Right atrium auricular region (tissue), 2 donors: ENCODE measurements at regions not wholly inside any gene's neighbourhood (a gene's known extent, or its start where the extent isn't known, plus 50 kb on each side); places are given as distances from the start of the nearest gene placed in this dataset.

ENCODE experiments used
- DNase-seq: peaks from one replicate; pipeline ENCODE4 v3.0.0-alpha.2; 2019; ENCODE audit warnings: low spot score
- H3K27ac ChIP-seq, 2 donors: fragments of 200-600 bp; sonication (generic); 1 replicate in 1 of 2; 2 replicates in 1 of 2; pipeline ENCODE4 v1.5.1; 2016 to 2019
- H3K27me3 ChIP-seq, 2 donors: fragments of 200-600 bp; sonication (generic); one replicate each; pipeline versions ENCODE4 v1.5.1 to v1.6.0; 2017 to 2019
- H3K36me3 ChIP-seq: fragments of 200-600 bp; sonication (generic); one replicate; pipeline ENCODE4 v1.5.1; 2016
- H3K4me1 ChIP-seq, 2 donors: fragments of 200-600 bp; sonication (generic); one replicate each; pipeline versions ENCODE4 v1.5.1 to v1.6.0; 2017 to 2019
- H3K4me3 ChIP-seq, 2 donors: fragments of 200-600 bp; sonication (generic); 1 replicate in 1 of 2; 2 replicates in 1 of 2; pipeline ENCODE4 v1.5.1; 2017 to 2019; ENCODE audit warnings: mild to moderate bottlenecking in 1 of 2, moderate library complexity in 1 of 2
- H3K9me3 ChIP-seq, 2 donors: fragments of 200-600 bp; sonication (generic); one replicate each; pipeline ENCODE4 v1.5.1; 2019
- CTCF ChIP-seq, 2 donors: fragments of 200-600 bp; sonication (generic); IDR thresholded peaks; one replicate each; pipeline ENCODE4 v1.5.1; 2019; ENCODE audit warnings: antibody characterized with exemption in 2 of 2

- no peak for TF ChIP-seq CTCF (IDR thresholded peaks at IDR 0.05)
- no peak for DNase-seq
- H3K4me1 ChIP-seq, result peaks cover 0 to 18% of the 10 kb centered on the region in 2 donors
- no peaks in the 10 kb centered on the region for H3K27me3 ChIP-seq
- no peaks in the 10 kb centered on the region for H3K9me3 ChIP-seq
- H3K36me3 ChIP-seq, result no peaks in the 10 kb centered on the region
- no peak overlapping the region for H3K27ac ChIP-seq
- no peak overlapping the region for H3K4me3 ChIP-seq
These were observed 63.3 kb upstream of the MITF start for GRCh38 chr3:69675786-69676530.

- Histone ChIP-seq H3K27me3 (no peaks in the 10 kb centered on the region), H3K27ac (no peak overlapping the region), H3K4me3 (no peak overlapping the region), H3K36me3 (no peaks in the 10 kb centered on the region), H3K4me1 (peaks cover 0 to 18% of the 10 kb centered on the region in 2 donors), H3K9me3 (no peaks in the 10 kb centered on the region)
- DNase-seq, result no peak
- TF ChIP-seq CTCF (IDR thresholded peaks at IDR 0.05), result no peak
These were observed 64.5 kb upstream of the MITF start for GRCh38 chr3:69674752-69675151.

GRCh38 chr3:69671082-69671952 lies 67.9 kb upstream of the MITF start:
- DNase-seq, result no peak
- no peak overlapping the region for H3K4me3 ChIP-seq
- H3K27me3 ChIP-seq, result no peaks in the 10 kb centered on the region
- TF ChIP-seq CTCF (IDR thresholded peaks at IDR 0.05), result peak; percentile 64 to 86
- no peaks in the 10 kb centered on the region for H3K36me3 ChIP-seq
- H3K4me1 ChIP-seq, result peaks cover 0 to 16% of the 10 kb centered on the region in 2 donors
- peaks cover 0 to 6% of the 10 kb centered on the region in 2 donors for H3K9me3 ChIP-seq
- H3K27ac ChIP-seq, result no peak overlapping the region

DNA sequence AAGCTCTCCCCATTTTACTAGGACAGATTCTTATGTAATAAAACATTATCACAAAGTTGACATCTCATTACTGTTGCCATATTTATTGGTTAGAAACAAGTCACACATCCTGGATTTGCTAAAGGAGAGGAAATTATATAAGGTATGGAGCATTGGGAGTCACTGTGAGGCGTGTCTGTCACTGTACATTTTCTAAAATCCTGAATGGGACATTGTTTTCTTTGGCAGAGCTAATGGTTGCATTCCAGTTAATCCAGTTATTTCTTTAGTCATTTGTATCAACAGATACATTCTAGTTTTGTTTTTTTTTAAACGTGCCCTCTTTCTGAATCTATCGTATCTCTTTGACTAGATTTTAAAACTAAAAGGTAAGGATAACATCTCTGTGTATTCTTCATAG lies 70.2 kb upstream of the MITF start:
- Histone ChIP-seq H3K9me3 (peaks cover 0 to 6% of the 10 kb centered on the region in 2 donors), H3K4me3 (no peak overlapping the region), H3K4me1 (peaks cover 0 to 26% of the 10 kb centered on the region in 2 donors), H3K27me3 (no peaks in the 10 kb centered on the region), H3K36me3 (no peaks in the 10 kb centered on the region), H3K27ac (no peak overlapping the region)
- DNase-seq, result no peak
- TF ChIP-seq CTCF (IDR thresholded peaks at IDR 0.05), result no peak

DNA sequence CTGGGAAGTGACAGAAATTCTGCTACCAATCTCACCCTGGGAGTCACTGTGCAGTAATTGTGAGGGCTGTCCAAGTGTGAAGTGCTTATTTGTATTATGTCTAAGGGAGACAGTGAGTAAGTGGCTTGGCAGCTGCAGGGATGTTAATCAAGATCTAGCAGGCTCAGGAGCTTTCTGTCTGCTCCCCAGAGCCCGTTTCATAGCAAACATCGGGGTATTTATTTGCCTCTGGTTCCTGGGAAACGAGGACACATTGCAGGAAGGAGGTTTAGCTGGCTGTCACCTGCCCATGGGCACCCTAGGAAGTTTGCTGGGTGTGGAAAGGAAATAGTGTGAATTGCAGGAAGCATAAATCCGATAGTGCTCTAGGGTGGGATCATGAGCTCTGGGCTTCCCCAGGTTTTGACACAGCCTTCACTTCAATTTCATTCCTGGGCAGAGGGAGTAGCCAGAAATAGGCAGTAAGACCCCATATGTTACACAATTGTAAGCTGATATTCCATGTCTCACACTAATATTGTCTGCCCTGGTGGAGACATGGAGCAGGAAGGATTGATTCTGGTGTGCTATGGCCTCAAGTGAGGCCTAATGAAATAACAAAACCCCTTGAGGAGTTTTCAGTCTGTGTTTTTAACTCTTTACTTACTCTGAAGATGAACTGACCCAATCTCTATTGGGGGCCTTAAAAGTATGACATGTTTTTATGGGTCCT lies 74.1 kb upstream of the MITF start:
- TF ChIP-seq CTCF (IDR thresholded peaks at IDR 0.05), result peak in 1 of 2 donors; percentile 29

More for the DNA sequence above, 74.1 kb upstream of the MITF start:
- no peaks in the 10 kb centered on the region for H3K27me3 ChIP-seq
- H3K9me3 ChIP-seq, result peaks cover 0 to 6% of the 10 kb centered on the region in 2 donors
- H3K36me3 ChIP-seq, result no peaks in the 10 kb centered on the region
- DNase-seq, result peak; percentile 67
- peak overlapping the region; percentile 35 to 75 for H3K27ac ChIP-seq
- H3K4me3 ChIP-seq, result no peak overlapping the region
- peaks cover 0 to 17% of the 10 kb centered on the region in 2 donors for H3K4me1 ChIP-seq
